ENCODE measurements at regions not wholly inside any gene's neighbourhood (a gene's known extent, or its start where the extent isn't known, plus 50 kb on each side); places are given as distances from the start of the nearest gene placed in this dataset.
A peak's percentile ranks its signal among the peaks of the same experiment; 100 is the strongest.

DNA sequence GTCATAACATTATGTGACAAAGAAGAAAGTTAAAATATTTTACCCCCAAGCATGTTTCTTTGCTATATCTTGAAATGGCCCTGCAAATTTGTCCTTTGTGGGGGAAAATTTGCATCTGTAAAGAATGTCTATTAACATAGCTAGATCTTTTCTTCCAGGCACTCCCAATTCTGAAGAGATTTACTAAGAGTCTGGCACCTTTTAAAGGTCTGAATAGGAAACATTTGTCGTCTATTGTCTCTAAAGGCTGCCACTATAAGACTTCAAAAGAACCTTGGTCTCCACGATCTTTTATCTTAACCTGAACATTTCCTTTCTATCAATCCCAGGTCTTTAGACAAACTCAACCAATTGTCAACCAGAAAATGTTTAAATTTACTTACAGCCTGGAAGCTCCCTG is 128.6 kb upstream of the VCX start:
- Histone ChIP-seq H3K36me3 (no peaks in the 10 kb centered on the region), H3K9me3 (replicated peaks) (no peaks in the 10 kb centered on the region), H3K4me1 (no peaks in the 10 kb centered on the region), H3K4me3 (no peak overlapping the region), H3K27ac (replicated peaks) (no peak overlapping the region), H3K27me3 (ENCODE audit: low read depth) (no peaks in the 10 kb centered on the region)
- intact Hi-C loops (cut with micrococcal nuclease) = no loop called here
- TF ChIP-seq CTCF (IDR thresholded peaks at IDR 0.05; ENCODE audit: borderline replicate concordance) = no peak
- no peak for DNase-seq

DNA sequence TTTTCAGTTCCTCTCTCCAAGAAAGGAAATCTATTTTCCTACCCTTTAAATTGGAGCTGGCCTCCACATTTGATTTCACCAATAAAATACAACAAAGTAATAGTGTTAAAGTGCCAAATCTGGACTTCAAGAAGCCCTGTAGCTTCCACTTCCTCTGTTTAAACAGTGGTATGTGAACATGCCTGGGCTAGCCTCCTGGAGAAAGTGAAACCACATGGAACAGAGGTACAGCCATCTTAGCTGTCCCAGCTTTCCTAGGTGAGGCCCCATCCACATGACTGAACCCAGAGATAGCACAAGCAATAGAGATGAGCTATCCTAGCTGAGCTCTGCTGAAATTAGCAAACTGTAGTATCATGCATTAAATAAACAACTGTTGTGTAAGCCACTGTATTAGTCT is 131.8 kb upstream of the VCX start:
- intact Hi-C loops (cut with micrococcal nuclease) = no loop called here
- Histone ChIP-seq H3K36me3 (no peaks in the 10 kb centered on the region), H3K9me3 (replicated peaks) (no peaks in the 10 kb centered on the region), H3K4me1 (no peaks in the 10 kb centered on the region), H3K27ac (replicated peaks) (no peak overlapping the region), H3K4me3 (no peak overlapping the region), H3K27me3 (ENCODE audit: low read depth) (no peaks in the 10 kb centered on the region)
- TF ChIP-seq CTCF (IDR thresholded peaks at IDR 0.05; ENCODE audit: borderline replicate concordance) = no peak
- no peak for DNase-seq

GRCh38 chrX:7709845-7710244 is 133.1 kb upstream of the VCX start:
- Histone ChIP-seq H3K27ac (replicated peaks) (peak overlapping the region; percentile 27), H3K27me3 (ENCODE audit: low read depth) (no peaks in the 10 kb centered on the region), H3K36me3 (no peaks in the 10 kb centered on the region), H3K9me3 (replicated peaks) (no peaks in the 10 kb centered on the region), H3K4me3 (peak overlapping the region; percentile 29), H3K4me1 (no peaks in the 10 kb centered on the region)
- DNase-seq = no peak
- no peak for TF ChIP-seq CTCF (IDR thresholded peaks at IDR 0.05; ENCODE audit: borderline replicate concordance)
- intact Hi-C loops (cut with micrococcal nuclease) = no loop called here

GRCh38 chrX:7706032-7706431 is 136.9 kb upstream of the VCX start:
- peak; percentile 29 for TF ChIP-seq CTCF (IDR thresholded peaks at IDR 0.05; ENCODE audit: borderline replicate concordance)
- H3K27me3 ChIP-seq (ENCODE audit: low read depth) = no peaks in the 10 kb centered on the region

DNA sequence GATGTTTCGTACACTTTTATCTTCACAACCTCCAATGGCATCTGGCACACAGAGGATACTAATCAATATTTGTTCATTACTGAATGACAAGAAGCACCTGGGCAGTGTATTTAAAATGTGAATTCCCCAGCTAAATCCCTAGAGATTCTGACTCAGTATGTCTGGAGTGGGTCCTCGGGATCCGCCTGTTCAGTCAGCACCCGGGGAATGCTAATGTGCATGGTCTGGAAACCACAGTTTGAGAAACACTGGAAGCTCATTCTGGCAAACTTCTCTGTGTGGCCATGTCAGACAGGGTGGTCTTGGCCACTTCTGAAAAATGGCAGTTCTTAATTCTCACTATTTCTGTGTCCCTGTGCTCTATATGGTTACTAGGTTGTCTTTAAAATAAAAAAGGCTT is 138.8 kb upstream of the VCX start:
- H3K27ac ChIP-seq (replicated peaks) = no peak overlapping the region
- TF ChIP-seq CTCF (IDR thresholded peaks at IDR 0.05; ENCODE audit: borderline replicate concordance) = no peak
- intact Hi-C loops (cut with micrococcal nuclease) = no loop called here
- H3K4me3 ChIP-seq = no peak overlapping the region
- H3K9me3 ChIP-seq (replicated peaks) = no peaks in the 10 kb centered on the region
- H3K4me1 ChIP-seq = no peaks in the 10 kb centered on the region
- H3K36me3 ChIP-seq = no peaks in the 10 kb centered on the region
- no peaks in the 10 kb centered on the region for H3K27me3 ChIP-seq (ENCODE audit: low read depth)
- no peak for DNase-seq

More at GRCh38 chrX:7706032-7706431, 136.9 kb upstream of the VCX start:
- H3K27ac ChIP-seq (replicated peaks) = no peak overlapping the region
- intact Hi-C loops (cut with micrococcal nuclease) = no loop called here
- no peak overlapping the region for H3K4me3 ChIP-seq
- no peak for DNase-seq
- no peaks in the 10 kb centered on the region for H3K9me3 ChIP-seq (replicated peaks)
- no peaks in the 10 kb centered on the region for H3K36me3 ChIP-seq
- H3K4me1 ChIP-seq = no peaks in the 10 kb centered on the region

DNA sequence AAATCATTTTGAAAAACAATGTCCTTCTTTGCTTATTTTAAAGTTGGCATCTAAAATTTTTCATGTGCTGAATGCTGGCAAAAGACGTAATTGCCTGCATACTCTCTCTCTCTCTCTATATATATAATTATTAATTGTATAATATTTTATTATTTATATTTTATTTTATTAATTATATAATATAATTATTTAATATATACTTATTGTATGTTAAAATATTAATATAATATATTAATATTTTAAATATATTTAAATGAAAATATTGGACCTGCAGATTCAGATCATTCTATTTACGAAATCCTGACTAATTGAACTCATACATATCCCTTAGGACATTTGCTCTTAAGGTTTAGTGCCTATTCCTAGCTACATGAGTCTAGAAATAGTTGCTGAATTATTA is 144.7 kb upstream of the VCX start:
- no peaks in the 10 kb centered on the region for H3K4me1 ChIP-seq
- no peak for DNase-seq
- no peaks in the 10 kb centered on the region for H3K27me3 ChIP-seq (ENCODE audit: low read depth)
- H3K9me3 ChIP-seq (replicated peaks) = no peaks in the 10 kb centered on the region
- intact Hi-C loops (cut with micrococcal nuclease) = no loop called here
- H3K27ac ChIP-seq (replicated peaks) = no peak overlapping the region
- TF ChIP-seq CTCF (IDR thresholded peaks at IDR 0.05; ENCODE audit: borderline replicate concordance) = no peak
- H3K4me3 ChIP-seq = no peak overlapping the region
- no peaks in the 10 kb centered on the region for H3K36me3 ChIP-seq
